ENCODE measurements at regions not wholly inside any gene's neighbourhood (a gene's known extent, or its start where the extent isn't known, plus 50 kb on each side); places are given as distances from the start of the nearest gene placed in this dataset.

GRCh38 chr2:60652832-60653340, 99.4 kb upstream of the BCL11A start:
- peaks cover 13% of the 10 kb centered on the region for H3K27me3 ChIP-seq (ENCODE audit: insufficient read depth, low read length)
- no peak overlapping the region for H2AFZ ChIP-seq (ENCODE audit: low read length)
- H3K79me2 ChIP-seq (ENCODE audit: insufficient read depth, low read length), result no peaks in the 10 kb centered on the region
- no peaks in the 10 kb centered on the region for H4K20me1 ChIP-seq (ENCODE audit: insufficient read depth, low read length)
- no peak overlapping the region for H3K4me2 ChIP-seq (ENCODE audit: insufficient read depth, low read length)
- TF ChIP-seq CTCF (IDR thresholded peaks at IDR 0.05; ENCODE audit: extremely low read depth, low read depth, low read length), result no peak
- no peak overlapping the region for H3K27ac ChIP-seq (ENCODE audit: low read depth, low read length)
- H3K4me1 ChIP-seq (ENCODE audit: insufficient read depth, low read length), result no peaks in the 10 kb centered on the region
- no peak for DNase-seq (ENCODE audit: insufficient read length, low spot score, missing footprints)
- no peaks in the 10 kb centered on the region for H3K9me3 ChIP-seq (ENCODE audit: low read depth, low read length)
- H3K4me3 ChIP-seq (ENCODE audit: insufficient read depth, low read length), result no peak overlapping the region
- no peaks in the 10 kb centered on the region for H3K36me3 ChIP-seq (ENCODE audit: insufficient read depth, low read length)

GRCh38 chr2:60657673-60658072, 98.4 kb upstream of the PAPOLG start:
- no peak overlapping the region for H3K27ac ChIP-seq (ENCODE audit: low read depth, low read length)
- no peaks in the 10 kb centered on the region for H3K9me3 ChIP-seq (ENCODE audit: low read depth, low read length)
- no peak for DNase-seq (ENCODE audit: insufficient read length, low spot score, missing footprints)
- no peak overlapping the region for H3K4me2 ChIP-seq (ENCODE audit: insufficient read depth, low read length)
- no peak overlapping the region for H2AFZ ChIP-seq (ENCODE audit: low read length)
- peaks cover 9% of the 10 kb centered on the region for H3K27me3 ChIP-seq (ENCODE audit: insufficient read depth, low read length)
- H3K4me1 ChIP-seq (ENCODE audit: insufficient read depth, low read length), result no peaks in the 10 kb centered on the region
- H4K20me1 ChIP-seq (ENCODE audit: insufficient read depth, low read length), result no peaks in the 10 kb centered on the region
- TF ChIP-seq CTCF (IDR thresholded peaks at IDR 0.05; ENCODE audit: extremely low read depth, low read depth, low read length), result no peak
- no peaks in the 10 kb centered on the region for H3K36me3 ChIP-seq (ENCODE audit: insufficient read depth, low read length)
- H3K79me2 ChIP-seq (ENCODE audit: insufficient read depth, low read length), result no peaks in the 10 kb centered on the region
- H3K4me3 ChIP-seq (ENCODE audit: insufficient read depth, low read length), result no peak overlapping the region

- no peaks in the 10 kb centered on the region for H3K36me3 ChIP-seq (ENCODE audit: insufficient read depth, low read length)
- H3K4me3 ChIP-seq (ENCODE audit: insufficient read depth, low read length), result no peak overlapping the region
- no peaks in the 10 kb centered on the region for H4K20me1 ChIP-seq (ENCODE audit: insufficient read depth, low read length)
- no peak overlapping the region for H3K27ac ChIP-seq (ENCODE audit: low read depth, low read length)
- H3K79me2 ChIP-seq (ENCODE audit: insufficient read depth, low read length), result no peaks in the 10 kb centered on the region
- H3K9me3 ChIP-seq (ENCODE audit: low read depth, low read length), result no peaks in the 10 kb centered on the region
- no peaks in the 10 kb centered on the region for H3K4me1 ChIP-seq (ENCODE audit: insufficient read depth, low read length)
- DNase-seq (ENCODE audit: insufficient read length, low spot score, missing footprints), result no peak
- peaks cover 3% of the 10 kb centered on the region for H3K27me3 ChIP-seq (ENCODE audit: insufficient read depth, low read length)
- H2AFZ ChIP-seq (ENCODE audit: low read length), result no peak overlapping the region
- no peak overlapping the region for H3K4me2 ChIP-seq (ENCODE audit: insufficient read depth, low read length)
- TF ChIP-seq CTCF (IDR thresholded peaks at IDR 0.05; ENCODE audit: extremely low read depth, low read depth, low read length), result peak; percentile 10
Measured at GRCh38 chr2:60659026-60659425, 97.0 kb upstream of the PAPOLG start.

- TF ChIP-seq CTCF (IDR thresholded peaks at IDR 0.05; ENCODE audit: extremely low read depth, low read depth, low read length), result no peak
- no peaks in the 10 kb centered on the region for H4K20me1 ChIP-seq (ENCODE audit: insufficient read depth, low read length)
Measured at GRCh38 chr2:60661073-60661738, 94.9 kb upstream of the PAPOLG start.

More at GRCh38 chr2:60661073-60661738, 94.9 kb upstream of the PAPOLG start:
- no peak for DNase-seq (ENCODE audit: insufficient read length, low spot score, missing footprints)
- no peaks in the 10 kb centered on the region for H3K79me2 ChIP-seq (ENCODE audit: insufficient read depth, low read length)
- H3K4me3 ChIP-seq (ENCODE audit: insufficient read depth, low read length), result no peak overlapping the region
- no peaks in the 10 kb centered on the region for H3K4me1 ChIP-seq (ENCODE audit: insufficient read depth, low read length)
- H3K4me2 ChIP-seq (ENCODE audit: insufficient read depth, low read length), result no peak overlapping the region
- no peaks in the 10 kb centered on the region for H3K9me3 ChIP-seq (ENCODE audit: low read depth, low read length)
- no peaks in the 10 kb centered on the region for H3K36me3 ChIP-seq (ENCODE audit: insufficient read depth, low read length)
- H3K27me3 ChIP-seq (ENCODE audit: insufficient read depth, low read length), result peaks cover 3% of the 10 kb centered on the region
- H2AFZ ChIP-seq (ENCODE audit: low read length), result no peak overlapping the region
- H3K27ac ChIP-seq (ENCODE audit: low read depth, low read length), result no peak overlapping the region

Data from osteoblast (primary cell).